ENCODE measurements at regions not wholly inside any gene's neighbourhood (a gene's known extent, or its start where the extent isn't known, plus 50 kb on each side); places are given as distances from the start of the nearest gene placed in this dataset.

DNA sequence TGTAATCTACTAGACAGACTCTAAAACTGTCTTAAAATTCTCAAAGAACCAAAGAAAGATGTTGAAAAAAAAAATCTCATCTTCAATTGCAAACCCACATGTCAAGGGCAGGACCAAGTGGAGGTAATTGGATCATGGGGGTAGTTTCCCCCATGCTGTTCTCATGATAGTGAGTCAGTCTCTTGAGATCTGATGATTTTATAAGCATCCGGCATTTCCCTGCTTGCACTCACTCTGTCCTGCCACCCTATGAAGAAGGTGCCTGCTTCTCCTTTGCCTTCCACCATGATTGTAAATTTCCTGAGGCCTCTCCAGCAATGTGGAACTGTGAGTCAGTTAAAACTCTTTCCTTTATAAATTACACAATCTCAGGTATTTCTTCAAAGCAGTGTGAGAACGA is 257.0 kb downstream of the HHIPL2 start:
- Histone ChIP-seq H4K20me1 (ENCODE audit: control insufficient read depth, insufficient read depth, low read depth, low read length) (no peaks in the 10 kb centered on the region), H3K27me3 (ENCODE audit: control insufficient read depth, low read length) (no peaks in the 10 kb centered on the region), H3K36me3 (ENCODE audit: control insufficient read depth, low read length) (no peaks in the 10 kb centered on the region), H3K4me2 (ENCODE audit: low read length) (no peak overlapping the region), H3K4me1 (ENCODE audit: control insufficient read depth, low read length) (no peaks in the 10 kb centered on the region), H3K9me3 (ENCODE audit: control insufficient read depth, insufficient read depth, low read length) (no peaks in the 10 kb centered on the region), H3K79me2 (ENCODE audit: control insufficient read depth, low read length) (no peaks in the 10 kb centered on the region), H3F3A (ENCODE audit: control insufficient read depth, insufficient read depth) (no peaks in the 10 kb centered on the region), H3K9me2 (replicated peaks; ENCODE audit: control insufficient read depth, low read length) (no peaks in the 10 kb centered on the region), H3K4me3 (ENCODE audit: low read length) (no peak overlapping the region), H3K27ac (ENCODE audit: low read depth, low read length) (no peak overlapping the region)
- no peak for TF ChIP-seq EZH2phosphoT487 (IDR thresholded peaks at IDR 0.05; ENCODE audit: borderline replicate concordance, low read length)
- TF ChIP-seq, protein P1, sequence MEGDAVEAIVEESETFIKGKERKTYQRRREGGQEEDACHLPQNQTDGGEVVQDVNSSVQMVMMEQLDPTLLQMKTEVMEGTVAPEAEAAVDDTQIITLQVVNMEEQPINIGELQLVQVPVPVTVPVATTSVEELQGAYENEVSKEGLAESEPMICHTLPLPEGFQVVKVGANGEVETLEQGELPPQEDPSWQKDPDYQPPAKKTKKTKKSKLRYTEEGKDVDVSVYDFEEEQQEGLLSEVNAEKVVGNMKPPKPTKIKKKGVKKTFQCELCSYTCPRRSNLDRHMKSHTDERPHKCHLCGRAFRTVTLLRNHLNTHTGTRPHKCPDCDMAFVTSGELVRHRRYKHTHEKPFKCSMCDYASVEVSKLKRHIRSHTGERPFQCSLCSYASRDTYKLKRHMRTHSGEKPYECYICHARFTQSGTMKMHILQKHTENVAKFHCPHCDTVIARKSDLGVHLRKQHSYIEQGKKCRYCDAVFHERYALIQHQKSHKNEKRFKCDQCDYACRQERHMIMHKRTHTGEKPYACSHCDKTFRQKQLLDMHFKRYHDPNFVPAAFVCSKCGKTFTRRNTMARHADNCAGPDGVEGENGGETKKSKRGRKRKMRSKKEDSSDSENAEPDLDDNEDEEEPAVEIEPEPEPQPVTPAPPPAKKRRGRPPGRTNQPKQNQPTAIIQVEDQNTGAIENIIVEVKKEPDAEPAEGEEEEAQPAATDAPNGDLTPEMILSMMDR (IDR thresholded peaks at IDR 0.05; ENCODE audit: low read depth, low read length, poor library complexity, severe bottlenecking): no peak

DNA sequence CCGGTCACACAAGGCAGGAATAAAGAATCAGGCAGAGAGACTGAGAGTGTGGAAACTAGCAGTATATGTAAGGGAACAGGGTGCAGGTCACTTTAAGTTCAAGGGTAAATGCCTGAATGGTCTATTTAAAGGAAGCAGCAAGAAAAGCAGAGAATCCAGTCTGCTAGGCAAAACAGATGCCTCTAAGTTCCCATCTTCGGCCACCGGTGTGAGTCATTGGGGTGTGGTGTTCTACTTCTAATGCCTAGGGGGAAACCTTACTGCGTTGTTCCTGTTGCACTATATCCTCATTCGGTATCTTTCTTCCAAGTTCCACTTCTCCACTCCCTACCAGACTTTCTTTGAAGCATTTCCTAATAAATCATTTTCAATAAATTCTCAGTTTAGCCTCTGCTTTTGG is 259.9 kb downstream of the HHIPL2 start:
- TF ChIP-seq EZH2phosphoT487 (IDR thresholded peaks at IDR 0.05; ENCODE audit: borderline replicate concordance, low read length): no peak
- TF ChIP-seq, protein P1 (IDR thresholded peaks at IDR 0.05; ENCODE audit: low read depth, low read length, poor library complexity, severe bottlenecking): no peak
- no peak overlapping the region for H3K4me2 ChIP-seq (ENCODE audit: low read length)
- H3K9me3 ChIP-seq (ENCODE audit: control insufficient read depth, insufficient read depth, low read length): no peaks in the 10 kb centered on the region

DNA sequence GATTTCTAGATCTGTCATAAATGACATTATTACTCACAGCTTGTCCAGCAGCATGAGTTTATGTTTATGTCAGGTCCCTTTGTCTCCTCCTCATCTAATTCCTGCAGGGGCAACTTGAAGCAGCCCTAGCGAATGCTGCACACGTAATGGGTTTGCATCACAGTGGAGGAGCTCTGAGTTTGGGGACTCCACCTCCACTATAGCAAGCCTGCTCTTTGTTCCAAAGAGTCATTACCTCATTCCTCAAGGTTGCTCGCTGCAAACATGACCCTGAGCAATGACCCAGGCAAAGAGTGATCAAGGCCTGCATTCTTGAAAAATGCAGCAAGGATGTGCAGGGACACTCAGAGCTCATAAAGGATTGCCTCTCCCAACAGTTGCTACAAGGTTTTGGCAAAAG is 261.9 kb downstream of the HHIPL2 start:
- no peaks in the 10 kb centered on the region for H3K27me3 ChIP-seq (ENCODE audit: control insufficient read depth, low read length)
- no peak overlapping the region for H3K4me3 ChIP-seq (ENCODE audit: low read length)
- H3K4me2 ChIP-seq (ENCODE audit: low read length): no peak overlapping the region
- no peaks in the 10 kb centered on the region for H3K36me3 ChIP-seq (ENCODE audit: control insufficient read depth, low read length)
- no peaks in the 10 kb centered on the region for H3K79me2 ChIP-seq (ENCODE audit: control insufficient read depth, low read length)
- TF ChIP-seq, protein P1 (IDR thresholded peaks at IDR 0.05; ENCODE audit: low read depth, low read length, poor library complexity, severe bottlenecking): no peak
- no peak for TF ChIP-seq EZH2phosphoT487 (IDR thresholded peaks at IDR 0.05; ENCODE audit: borderline replicate concordance, low read length)
- no peaks in the 10 kb centered on the region for H3K9me3 ChIP-seq (ENCODE audit: control insufficient read depth, insufficient read depth, low read length)
- no peak overlapping the region for H3K27ac ChIP-seq (ENCODE audit: low read depth, low read length)
- no peaks in the 10 kb centered on the region for H3F3A ChIP-seq (ENCODE audit: control insufficient read depth, insufficient read depth)
- no peaks in the 10 kb centered on the region for H3K4me1 ChIP-seq (ENCODE audit: control insufficient read depth, low read length)
- H4K20me1 ChIP-seq (ENCODE audit: control insufficient read depth, insufficient read depth, low read depth, low read length): no peaks in the 10 kb centered on the region
- H3K9me2 ChIP-seq (replicated peaks; ENCODE audit: control insufficient read depth, low read length): no peaks in the 10 kb centered on the region

More for the DNA sequence above, 259.9 kb downstream of the HHIPL2 start:
- H4K20me1 ChIP-seq (ENCODE audit: control insufficient read depth, insufficient read depth, low read depth, low read length): no peaks in the 10 kb centered on the region
- H3K9me2 ChIP-seq (replicated peaks; ENCODE audit: control insufficient read depth, low read length): no peaks in the 10 kb centered on the region
- no peaks in the 10 kb centered on the region for H3F3A ChIP-seq (ENCODE audit: control insufficient read depth, insufficient read depth)
- no peaks in the 10 kb centered on the region for H3K27me3 ChIP-seq (ENCODE audit: control insufficient read depth, low read length)
- H3K27ac ChIP-seq (ENCODE audit: low read depth, low read length): no peak overlapping the region
- H3K4me1 ChIP-seq (ENCODE audit: control insufficient read depth, low read length): no peaks in the 10 kb centered on the region
- no peaks in the 10 kb centered on the region for H3K79me2 ChIP-seq (ENCODE audit: control insufficient read depth, low read length)
- no peak overlapping the region for H3K4me3 ChIP-seq (ENCODE audit: low read length)
- no peaks in the 10 kb centered on the region for H3K36me3 ChIP-seq (ENCODE audit: control insufficient read depth, low read length)

DNA sequence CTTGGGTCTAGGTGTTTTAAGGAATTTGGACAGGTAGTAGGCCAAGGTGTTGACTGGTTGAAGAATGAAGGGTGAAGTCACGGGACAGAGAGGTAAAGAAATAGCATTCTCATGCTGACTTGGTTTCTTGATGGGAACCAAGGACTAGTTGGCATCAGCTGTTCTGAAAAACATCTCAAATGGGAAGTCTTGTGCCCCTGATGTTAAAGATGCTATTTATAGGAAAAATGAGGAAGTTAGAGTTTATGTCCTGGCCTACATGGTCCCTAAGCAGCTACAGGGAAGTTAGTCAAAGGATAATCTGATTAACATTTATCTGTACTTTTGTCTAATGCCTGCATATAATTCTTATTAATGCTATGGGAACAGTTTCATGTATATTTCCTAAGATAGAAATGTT is 262.4 kb downstream of the HHIPL2 start:
- TF ChIP-seq EZH2phosphoT487 (IDR thresholded peaks at IDR 0.05; ENCODE audit: borderline replicate concordance, low read length): no peak
- TF ChIP-seq, protein P1 (IDR thresholded peaks at IDR 0.05; ENCODE audit: low read depth, low read length, poor library complexity, severe bottlenecking): no peak
- H3K4me2 ChIP-seq (ENCODE audit: low read length): no peak overlapping the region
- H4K20me1 ChIP-seq (ENCODE audit: control insufficient read depth, insufficient read depth, low read depth, low read length): no peaks in the 10 kb centered on the region
- H3K4me1 ChIP-seq (ENCODE audit: control insufficient read depth, low read length): no peaks in the 10 kb centered on the region
- H3F3A ChIP-seq (ENCODE audit: control insufficient read depth, insufficient read depth): no peaks in the 10 kb centered on the region
- H3K9me3 ChIP-seq (ENCODE audit: control insufficient read depth, insufficient read depth, low read length): no peaks in the 10 kb centered on the region
- H3K27me3 ChIP-seq (ENCODE audit: control insufficient read depth, low read length): no peaks in the 10 kb centered on the region
- H3K36me3 ChIP-seq (ENCODE audit: control insufficient read depth, low read length): no peaks in the 10 kb centered on the region
- H3K27ac ChIP-seq (ENCODE audit: low read depth, low read length): no peak overlapping the region
- H3K79me2 ChIP-seq (ENCODE audit: control insufficient read depth, low read length): no peaks in the 10 kb centered on the region
- no peak overlapping the region for H3K4me3 ChIP-seq (ENCODE audit: low read length)
- no peaks in the 10 kb centered on the region for H3K9me2 ChIP-seq (replicated peaks; ENCODE audit: control insufficient read depth, low read length)
